Amniotic epithelial cell (primary cell): ENCODE measurements at regions not wholly inside any gene's neighbourhood (a gene's known extent, or its start where the extent isn't known, plus 50 kb on each side); places are given as distances from the start of the nearest gene placed in this dataset.

Experiments used
- DNase-seq: peaks from one replicate; pipeline ENCODE4 v3.0.0-alpha.2; 2010; ENCODE audit warnings: low read depth

GRCh38 chr12:89256060-89256459 is 96.2 kb downstream of the DUSP6 start:
- DNase-seq, result no peak

GRCh38 chr12:89253488-89253887 is 98.8 kb downstream of the DUSP6 start:
- DNase-seq, result no peak

GRCh38 chr12:89252284-89252683 is 100.0 kb downstream of the DUSP6 start:
- peak; percentile 36 for DNase-seq

GRCh38 chr12:89251342-89252271 is 100.7 kb downstream of the DUSP6 start:
- no peak for DNase-seq

- no peak for DNase-seq
Observed at GRCh38 chr12:89250636-89251035, 101.7 kb downstream of the DUSP6 start.

- no peak for DNase-seq
Observed at GRCh38 chr12:89250213-89250612, 102.1 kb downstream of the DUSP6 start.

GRCh38 chr12:89247967-89248366 is 104.3 kb downstream of the DUSP6 start:
- DNase-seq, result no peak

GRCh38 chr12:89247541-89247942 is 104.8 kb downstream of the DUSP6 start:
- DNase-seq, result no peak

- peak; percentile 56 for DNase-seq
Observed at GRCh38 chr12:89245090-89245489, 107.2 kb downstream of the DUSP6 start.

GRCh38 chr12:89244536-89244935 is 107.8 kb downstream of the DUSP6 start:
- peak; percentile 52 for DNase-seq

GRCh38 chr12:89243771-89244170 is 108.5 kb downstream of the DUSP6 start:
- DNase-seq, result peak; percentile 76

GRCh38 chr12:89239534-89239933 is 112.8 kb downstream of the DUSP6 start:
- no peak for DNase-seq

- no peak for DNase-seq
Observed at GRCh38 chr12:89238593-89238992, 113.7 kb downstream of the DUSP6 start.

- no peak for DNase-seq
Observed at GRCh38 chr12:89237763-89238162, 114.5 kb downstream of the DUSP6 start.

- peak; percentile 72 for DNase-seq
Observed at GRCh38 chr12:89236748-89237383, 115.4 kb downstream of the DUSP6 start.

- DNase-seq, result peak; percentile 74
Observed at GRCh38 chr12:89236237-89236636, 116.1 kb downstream of the DUSP6 start.

- no peak for DNase-seq
Observed at GRCh38 chr12:89235189-89235993, 116.9 kb downstream of the DUSP6 start.

- DNase-seq, result no peak
Observed at GRCh38 chr12:89234324-89235114, 117.8 kb downstream of the DUSP6 start.

- DNase-seq, result no peak
Observed at GRCh38 chr12:89231686-89232085, 120.6 kb downstream of the DUSP6 start.

GRCh38 chr12:89230376-89231315 is 121.7 kb downstream of the DUSP6 start:
- no peak for DNase-seq

- no peak for DNase-seq
Observed at GRCh38 chr12:89228491-89228890, 123.8 kb downstream of the DUSP6 start.
